Left renal pelvis (tissue), 4 donors: ENCODE measurements at regions not wholly inside any gene's neighbourhood (a gene's known extent, or its start where the extent isn't known, plus 50 kb on each side); places are given as distances from the start of the nearest gene placed in this dataset.
"Not testable (repeated sequence)": the region's sequence is repeated elsewhere in the genome, so short reads cannot be mapped to it uniquely, and the experiment has no call there.

Experiments used
- DNase-seq, 4 donors: peaks; one replicate each; pipeline ENCODE4 v3.0.0-alpha.2; 2013; ENCODE audit warnings: low read depth in 4 of 4, low spot score in 3 of 4

DNA sequence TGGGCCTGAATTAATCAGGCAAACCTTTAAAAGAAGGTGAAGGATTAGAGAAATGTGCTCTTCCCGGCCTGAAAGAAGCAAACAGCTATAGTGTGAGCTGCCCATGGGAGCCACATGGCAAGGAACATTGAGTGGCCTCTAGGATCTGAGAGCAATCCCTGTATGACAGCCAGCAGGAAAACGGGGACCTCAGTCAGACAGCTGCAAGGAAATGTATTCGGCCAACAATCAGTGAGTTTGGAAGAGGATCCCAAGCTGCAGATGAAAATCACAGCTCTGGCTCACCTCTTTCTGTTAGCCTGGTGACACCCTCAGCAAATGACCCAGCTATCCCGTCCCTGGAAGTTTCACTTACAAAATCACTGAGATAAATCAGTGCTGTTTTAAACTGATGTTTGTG is 309.2 kb downstream of the SH3GL2 start:
- no peak for DNase-seq

DNA sequence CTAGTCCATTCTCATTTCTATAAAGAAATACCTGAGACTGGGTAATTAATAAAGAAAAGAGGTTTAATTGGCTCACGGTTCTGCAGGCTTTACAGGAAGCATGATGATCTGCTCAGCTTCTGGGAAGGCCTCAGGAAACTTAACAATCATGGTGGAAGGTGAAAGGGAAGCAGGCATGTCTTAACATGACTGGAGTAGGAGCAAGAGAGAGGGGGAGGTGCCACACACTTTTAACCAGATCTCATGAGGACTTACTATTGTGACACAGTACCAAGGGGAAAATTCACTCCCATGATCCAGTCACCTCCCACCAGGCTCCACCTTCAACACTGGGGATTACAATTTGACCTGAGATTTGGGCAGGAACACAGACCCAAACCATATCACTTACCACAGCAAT is 310.1 kb downstream of the SH3GL2 start:
- DNase-seq, result not testable (repeated sequence)

GRCh38 chr9:17894501-17895160 is 315.8 kb downstream of the SH3GL2 start:
- DNase-seq, result no peak

GRCh38 chr9:17900606-17901005 is 321.7 kb downstream of the SH3GL2 start:
- DNase-seq, result no peak

- no peak for DNase-seq
Observed at GRCh38 chr9:17905366-17905765, 326.5 kb downstream of the SH3GL2 start.

DNA sequence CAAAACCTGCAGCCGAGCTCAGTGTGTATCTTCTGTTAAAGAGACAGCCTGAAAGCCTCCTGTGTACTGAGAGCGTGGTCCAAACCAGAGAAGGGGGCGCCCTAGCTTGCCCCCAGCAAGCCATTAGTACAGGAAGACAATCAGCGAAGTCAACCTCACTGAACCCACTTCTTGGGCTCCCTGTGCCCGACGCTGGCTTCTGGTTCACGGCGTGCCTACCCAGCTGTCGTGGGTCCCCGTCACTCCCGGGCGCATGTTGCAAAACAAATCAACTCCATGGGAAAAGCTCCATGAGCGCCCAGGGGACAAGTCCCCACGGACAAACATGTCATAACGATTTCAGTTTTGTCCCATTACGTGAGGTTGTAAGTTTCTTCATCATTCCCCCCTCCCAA is 326.9 kb downstream of the SH3GL2 start:
- no peak for DNase-seq

GRCh38 chr9:17906176-17906840 is 327.4 kb downstream of the SH3GL2 start:
- DNase-seq, result no peak

- DNase-seq, result no peak
Observed at GRCh38 chr9:17906841-17907778, 328.2 kb downstream of the SH3GL2 start.

DNA sequence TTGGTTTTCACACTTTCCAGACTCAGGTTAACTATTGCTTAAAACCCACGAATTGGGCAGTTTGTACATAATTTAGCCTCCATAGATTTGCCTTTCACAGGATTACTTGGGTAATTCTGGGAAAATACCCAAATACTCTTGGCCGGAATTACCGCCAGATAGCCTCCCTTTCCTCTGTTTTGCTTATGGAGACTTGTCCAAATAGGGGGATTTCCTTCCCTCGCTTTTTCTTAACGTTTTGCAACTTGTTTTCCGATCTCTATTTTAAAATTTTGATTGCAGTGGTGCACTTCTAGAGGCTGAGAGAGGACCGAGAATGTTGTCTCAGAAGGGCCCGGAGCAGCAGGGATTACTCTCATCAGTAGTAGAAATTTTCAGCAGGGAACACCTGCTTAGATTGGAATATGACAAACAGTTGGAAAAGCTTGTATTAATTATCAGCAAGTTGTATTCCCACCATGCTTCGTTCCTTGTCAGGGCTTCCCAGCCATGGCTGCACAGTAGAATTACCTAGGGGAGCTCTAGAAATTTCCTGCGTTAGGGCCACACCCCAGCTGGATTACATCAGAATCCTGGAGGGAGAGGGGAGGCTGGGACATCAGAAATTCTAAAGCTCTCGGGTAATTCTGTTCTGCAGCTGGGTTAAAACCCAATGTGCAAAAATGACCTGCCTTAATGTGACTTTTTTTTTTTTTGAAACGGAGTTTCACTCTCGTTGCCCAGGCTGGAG is 329.1 kb downstream of the SH3GL2 start:
- no peak for DNase-seq

GRCh38 chr9:17926246-17926645 is 347.4 kb downstream of the SH3GL2 start:
- DNase-seq, result no peak

- no peak for DNase-seq
Observed at GRCh38 chr9:17927616-17928015, 348.8 kb downstream of the SH3GL2 start.

GRCh38 chr9:17928228-17928627 is 349.4 kb downstream of the SH3GL2 start:
- no peak for DNase-seq

GRCh38 chr9:17928768-17929167 is 349.9 kb downstream of the SH3GL2 start:
- DNase-seq, result no peak

DNA sequence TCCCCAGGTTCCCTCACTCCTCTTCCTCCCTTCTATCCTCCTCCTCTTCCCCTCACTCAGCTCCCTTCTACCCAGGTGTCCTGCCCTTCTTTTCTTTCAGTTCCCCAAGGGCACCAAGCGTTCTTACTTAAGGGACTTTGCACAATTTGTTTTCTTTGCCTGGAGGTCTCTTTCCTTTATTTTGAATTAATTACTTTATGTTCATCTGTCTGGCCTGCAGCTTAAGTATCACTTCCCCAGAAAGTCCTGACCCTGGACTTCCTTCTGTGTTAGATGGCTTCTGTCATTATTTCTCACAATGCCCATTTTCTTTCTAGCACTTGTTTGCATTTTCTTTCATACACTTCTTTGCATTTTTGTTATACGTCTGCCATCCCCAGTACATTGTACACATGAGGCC is 350.6 kb downstream of the SH3GL2 start:
- no peak for DNase-seq

DNA sequence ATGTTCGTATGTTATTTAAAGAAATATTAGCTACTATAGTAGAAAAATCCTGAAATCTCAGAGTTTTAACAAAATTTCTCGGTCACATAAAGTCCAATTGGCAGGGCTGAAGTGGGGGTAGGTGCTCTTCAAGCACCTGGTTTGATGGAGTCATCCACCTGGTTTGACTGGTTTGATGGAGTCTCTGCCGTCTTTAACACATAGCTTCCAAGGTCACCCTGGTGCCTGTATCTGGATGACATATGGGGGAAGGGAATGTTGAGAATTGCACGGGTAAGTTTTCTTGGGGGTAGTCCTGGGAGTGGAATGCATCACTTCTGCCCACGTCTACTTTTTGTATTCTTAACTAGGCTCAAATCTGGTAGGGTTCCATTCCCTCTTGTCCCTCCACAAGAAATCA is 351.2 kb downstream of the SH3GL2 start:
- DNase-seq, result no peak

DNA sequence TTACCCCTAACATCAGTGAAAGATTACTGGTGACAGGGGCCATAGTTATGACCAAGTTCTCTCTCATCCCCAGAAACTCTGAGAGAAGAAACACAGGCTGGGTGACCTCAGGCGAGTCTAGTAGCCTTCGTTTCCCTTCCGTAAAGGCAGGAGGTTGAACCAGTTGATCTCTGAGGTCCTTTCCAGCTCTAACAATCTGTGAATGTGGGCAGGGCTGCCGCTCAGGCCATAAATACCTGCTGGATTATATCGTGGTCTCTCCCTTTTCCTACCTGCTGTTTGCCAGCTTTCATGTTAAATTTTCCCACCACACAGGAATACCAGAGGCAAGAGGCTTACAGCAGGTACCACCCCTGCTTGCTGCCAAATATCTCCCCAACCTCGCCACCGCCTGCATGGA is 357.5 kb downstream of the SH3GL2 start:
- no peak for DNase-seq

GRCh38 chr9:17938035-17938655 is 359.3 kb downstream of the SH3GL2 start:
- DNase-seq, result no peak

GRCh38 chr9:17942498-17942897 is 363.6 kb downstream of the SH3GL2 start:
- DNase-seq, result no peak

DNA sequence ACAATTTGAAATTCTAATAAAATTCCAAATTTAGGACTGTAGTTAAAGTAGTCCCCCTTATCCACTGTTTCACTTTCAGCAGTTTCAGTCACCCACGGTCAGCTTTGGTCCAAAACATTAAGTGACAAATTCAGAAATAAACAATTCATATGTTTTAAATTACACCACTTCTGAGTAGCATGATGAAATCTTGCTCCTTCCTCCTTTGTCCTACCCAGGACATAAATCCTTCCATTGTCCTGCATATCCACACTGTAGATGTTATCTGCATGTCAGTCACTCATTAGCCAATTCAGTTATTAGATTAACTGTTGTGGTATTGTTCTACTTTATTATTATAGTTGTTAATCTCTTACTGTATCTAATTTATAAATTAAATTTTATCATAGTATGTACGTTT is 376.5 kb downstream of the SH3GL2 start:
- DNase-seq, result no peak

- no peak for DNase-seq
Observed at GRCh38 chr9:17958363-17958762, 379.5 kb downstream of the SH3GL2 start.
